ENCODE measurements at regions not wholly inside any gene's neighbourhood (a gene's known extent, or its start where the extent isn't known, plus 50 kb on each side); places are given as distances from the start of the nearest gene placed in this dataset.

- Histone ChIP-seq H3K4me3 (no peak overlapping the region), H3K27ac (no peak overlapping the region)
Observed at GRCh38 chr1:4318720-4319119, 335.7 kb upstream of the AJAP1 start.

GRCh38 chr1:4319496-4319895 lies 334.9 kb upstream of the AJAP1 start:
- H3K4me3 ChIP-seq: no peak overlapping the region
- no peak overlapping the region for H3K27ac ChIP-seq

- no peak overlapping the region for H3K27ac ChIP-seq
- no peak overlapping the region for H3K4me3 ChIP-seq
Observed at GRCh38 chr1:4322881-4323280, 331.5 kb upstream of the AJAP1 start.

- H3K27ac ChIP-seq: no peak overlapping the region
- H3K4me3 ChIP-seq: no peak overlapping the region
Observed at GRCh38 chr1:4323309-4323708, 331.1 kb upstream of the AJAP1 start.

- no peak overlapping the region for H3K27ac ChIP-seq
Observed at GRCh38 chr1:4324525-4324924, 329.9 kb upstream of the AJAP1 start.

GRCh38 chr1:4327142-4327541 lies 327.3 kb upstream of the AJAP1 start:
- Histone ChIP-seq H3K27ac (no peak overlapping the region), H3K4me3 (no peak overlapping the region)

More at GRCh38 chr1:4324525-4324924, 329.9 kb upstream of the AJAP1 start:
- H3K4me3 ChIP-seq: no peak overlapping the region

GRCh38 chr1:4328402-4329071 lies 325.9 kb upstream of the AJAP1 start:
- H3K4me3 ChIP-seq: no peak overlapping the region
- H3K27ac ChIP-seq: no peak overlapping the region

- no peak overlapping the region for H3K4me3 ChIP-seq
- H3K27ac ChIP-seq: no peak overlapping the region
Observed at GRCh38 chr1:4330805-4331766, 323.3 kb upstream of the AJAP1 start.

- H3K4me3 ChIP-seq: no peak overlapping the region
- no peak overlapping the region for H3K27ac ChIP-seq
Observed at GRCh38 chr1:4331767-4332163, 322.6 kb upstream of the AJAP1 start.

GRCh38 chr1:4336507-4336906 lies 317.9 kb upstream of the AJAP1 start:
- no peak overlapping the region for H3K27ac ChIP-seq
- no peak overlapping the region for H3K4me3 ChIP-seq

- Histone ChIP-seq H3K4me3 (no peak overlapping the region), H3K27ac (no peak overlapping the region)
Observed at GRCh38 chr1:4341421-4341820, 313.0 kb upstream of the AJAP1 start.

GRCh38 chr1:4344065-4344732 lies 310.2 kb upstream of the AJAP1 start:
- no peak overlapping the region for H3K4me3 ChIP-seq
- H3K27ac ChIP-seq: no peak overlapping the region

GRCh38 chr1:4345094-4345493 lies 309.3 kb upstream of the AJAP1 start:
- H3K4me3 ChIP-seq: no peak overlapping the region
- H3K27ac ChIP-seq: no peak overlapping the region

- no peak overlapping the region for H3K27ac ChIP-seq
- no peak overlapping the region for H3K4me3 ChIP-seq
Observed at GRCh38 chr1:4346131-4346530, 308.3 kb upstream of the AJAP1 start.

- Histone ChIP-seq H3K27ac (no peak overlapping the region), H3K4me3 (no peak overlapping the region)
Observed at GRCh38 chr1:4351453-4351852, 303.0 kb upstream of the AJAP1 start.

- Histone ChIP-seq H3K4me3 (no peak overlapping the region), H3K27ac (no peak overlapping the region)
Observed at GRCh38 chr1:4353090-4353856, 301.1 kb upstream of the AJAP1 start.

- H3K4me3 ChIP-seq: no peak overlapping the region
Observed at GRCh38 chr1:4355839-4356238, 298.6 kb upstream of the AJAP1 start.

GRCh38 chr1:4362314-4363044 lies 291.9 kb upstream of the AJAP1 start:
- Histone ChIP-seq H3K4me3 (no peak overlapping the region), H3K27ac (no peak overlapping the region)

More at GRCh38 chr1:4355839-4356238, 298.6 kb upstream of the AJAP1 start:
- H3K27ac ChIP-seq: no peak overlapping the region

- Histone ChIP-seq H3K27ac (no peak overlapping the region), H3K4me3 (no peak overlapping the region)
Observed at GRCh38 chr1:4366091-4366490, 288.3 kb upstream of the AJAP1 start.

All from skin epidermis (tissue), 12 donors.